ENCODE measurements at regions not wholly inside any gene's neighbourhood (a gene's known extent, or its start where the extent isn't known, plus 50 kb on each side); places are given as distances from the start of the nearest gene placed in this dataset.

GRCh38 chr16:60458255-60458654, 1578.0 kb downstream of the CDH8 start:
- TF ChIP-seq REST (IDR thresholded peaks at IDR 0.05; ENCODE audit: low read depth) (no peak), NFIC (IDR thresholded peaks at IDR 0.05) (no peak), CREB1 (IDR thresholded peaks at IDR 0.05; ENCODE audit: low read depth) (no peak), EP300 (IDR thresholded peaks at IDR 0.05; ENCODE audit: borderline replicate concordance) (no peak), TAF1 (IDR thresholded peaks at IDR 0.05; ENCODE audit: low read depth) (no peak), FOXM1 (IDR thresholded peaks at IDR 0.05; ENCODE audit: borderline replicate concordance, low read depth) (no peak), TCF12 (IDR thresholded peaks at IDR 0.05; ENCODE audit: low read depth) (no peak)
- TF ChIP-seq, protein P1, sequence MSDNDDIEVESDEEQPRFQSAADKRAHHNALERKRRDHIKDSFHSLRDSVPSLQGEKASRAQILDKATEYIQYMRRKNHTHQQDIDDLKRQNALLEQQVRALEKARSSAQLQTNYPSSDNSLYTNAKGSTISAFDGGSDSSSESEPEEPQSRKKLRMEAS (IDR thresholded peaks at IDR 0.05), result no peak
